ENCODE measurements at regions not wholly inside any gene's neighbourhood (a gene's known extent, or its start where the extent isn't known, plus 50 kb on each side); places are given as distances from the start of the nearest gene placed in this dataset.

DNA sequence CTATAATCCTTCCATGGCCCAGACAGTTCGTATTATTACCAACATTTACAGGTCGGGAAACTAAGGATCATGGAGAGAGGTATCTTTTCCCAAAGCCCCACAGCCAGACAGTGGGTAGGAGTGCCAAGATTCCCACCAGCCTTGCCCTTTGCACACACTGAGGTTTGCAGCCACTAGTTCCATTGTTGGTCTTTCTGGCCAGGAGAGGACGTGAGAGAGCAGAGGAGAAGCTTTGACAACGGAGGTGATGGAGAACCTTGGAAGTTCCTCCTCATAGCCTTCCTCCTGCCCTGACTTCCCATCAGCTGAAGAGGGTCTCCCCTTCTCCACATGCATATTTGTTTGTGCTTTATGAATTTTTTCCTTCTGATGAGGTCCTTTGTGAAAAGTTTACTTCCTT is 50.5 kb upstream of the PLCL2 start:
- Mint-ChIP-seq H3K36me3 (no peaks in the 10 kb centered on the region), H3K9me3 (no peaks in the 10 kb centered on the region), H3K4me1 (ENCODE audit: unreplicated experiment) (peaks cover 5% of the 10 kb centered on the region), H3K27ac (no peak overlapping the region), H3K27me3 (no peaks in the 10 kb centered on the region), H3K4me3 (no peak overlapping the region)
- DNase-seq (ENCODE audit: extremely low spot score, unreplicated experiment), result no peak
- TF ChIP-seq, protein P1, sequence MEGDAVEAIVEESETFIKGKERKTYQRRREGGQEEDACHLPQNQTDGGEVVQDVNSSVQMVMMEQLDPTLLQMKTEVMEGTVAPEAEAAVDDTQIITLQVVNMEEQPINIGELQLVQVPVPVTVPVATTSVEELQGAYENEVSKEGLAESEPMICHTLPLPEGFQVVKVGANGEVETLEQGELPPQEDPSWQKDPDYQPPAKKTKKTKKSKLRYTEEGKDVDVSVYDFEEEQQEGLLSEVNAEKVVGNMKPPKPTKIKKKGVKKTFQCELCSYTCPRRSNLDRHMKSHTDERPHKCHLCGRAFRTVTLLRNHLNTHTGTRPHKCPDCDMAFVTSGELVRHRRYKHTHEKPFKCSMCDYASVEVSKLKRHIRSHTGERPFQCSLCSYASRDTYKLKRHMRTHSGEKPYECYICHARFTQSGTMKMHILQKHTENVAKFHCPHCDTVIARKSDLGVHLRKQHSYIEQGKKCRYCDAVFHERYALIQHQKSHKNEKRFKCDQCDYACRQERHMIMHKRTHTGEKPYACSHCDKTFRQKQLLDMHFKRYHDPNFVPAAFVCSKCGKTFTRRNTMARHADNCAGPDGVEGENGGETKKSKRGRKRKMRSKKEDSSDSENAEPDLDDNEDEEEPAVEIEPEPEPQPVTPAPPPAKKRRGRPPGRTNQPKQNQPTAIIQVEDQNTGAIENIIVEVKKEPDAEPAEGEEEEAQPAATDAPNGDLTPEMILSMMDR (conservative IDR thresholded peaks at IDR 0.05), result no peak

DNA sequence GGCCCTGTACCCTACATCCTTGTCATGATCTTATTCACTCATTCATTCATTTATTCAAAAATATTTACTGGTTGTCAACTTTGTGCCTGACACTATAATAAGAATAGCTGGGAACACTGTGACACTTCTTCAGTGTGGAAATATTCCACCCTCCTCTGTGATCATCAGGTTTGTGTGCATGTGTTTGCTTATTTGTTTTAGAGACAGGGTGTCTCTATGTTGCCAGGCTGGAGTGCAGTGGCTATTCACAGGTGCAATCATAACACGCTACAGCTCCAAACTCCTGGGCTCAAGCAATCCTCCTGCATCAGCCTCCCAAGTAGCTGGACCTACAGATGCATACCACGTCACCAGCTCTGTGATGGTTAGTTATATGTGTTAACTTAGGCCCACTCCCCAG is 50.0 kb upstream of the PLCL2 start:
- no peaks in the 10 kb centered on the region for H3K27me3 Mint-ChIP-seq
- peaks cover 5% of the 10 kb centered on the region for H3K4me1 Mint-ChIP-seq (ENCODE audit: unreplicated experiment)
- TF ChIP-seq, protein P1 (conservative IDR thresholded peaks at IDR 0.05), result no peak
- no peak overlapping the region for H3K27ac Mint-ChIP-seq
- H3K4me3 Mint-ChIP-seq, result no peak overlapping the region
- DNase-seq (ENCODE audit: extremely low spot score, unreplicated experiment), result no peak
- no peaks in the 10 kb centered on the region for H3K36me3 Mint-ChIP-seq
- H3K9me3 Mint-ChIP-seq, result no peaks in the 10 kb centered on the region

All from type B pancreatic cell (in vitro differentiated cells).